Ovary (tissue), 7 donors: ENCODE measurements at regions not wholly inside any gene's neighbourhood (a gene's known extent, or its start where the extent isn't known, plus 50 kb on each side); places are given as distances from the start of the nearest gene placed in this dataset.

Source experiments
- DNase-seq, 5 donors: peaks; one replicate each; pipeline ENCODE4 v3.0.0-alpha.2; 2019 to 2020
- H3K27ac ChIP-seq, 2 donors: fragments of 200-600 bp; one replicate each; pipeline versions ENCODE4 v1.5.1 to v1.8.0; 2019 to 2022
- H3K27me3 ChIP-seq: fragments of 200-600 bp; one replicate; pipeline ENCODE4 v1.8.0; 2022
- H3K36me3 ChIP-seq: fragments of 200-600 bp; sonication (generic); one replicate; pipeline ENCODE4 v1.5.1; 2019
- H3K4me1 ChIP-seq: one replicate; pipeline ENCODE4 v1.8.1; 2013; ENCODE audit warnings: mild to moderate bottlenecking, moderate library complexity; ENCODE audit not compliant: insufficient read depth
- H3K4me3 ChIP-seq: fragments of 200-600 bp; sonication (generic); one replicate; pipeline ENCODE4 v1.5.1; 2017
- H3K9me3 ChIP-seq, 2 donors: fragments of 200-600 bp in 1 of 2; sonication (generic) in 1 of 2; one replicate each; pipeline versions ENCODE4 v1.5.1 to v1.8.1; 2013 to 2019; ENCODE audit warnings: mild to moderate bottlenecking in 1 of 2, moderate library complexity in 1 of 2
- EP300 ChIP-seq: sonication (generic); formaldehyde crosslinking; IDR thresholded peaks from one replicate; pipeline ENCODE4 v1.6.1; 2017; ENCODE audit warnings: antibody characterized with exemption
- POLR2A ChIP-seq: fragments of 450-650 bp; IDR thresholded peaks from one replicate; pipeline ENCODE4 v1.6.1; 2017; ENCODE audit warnings: antibody characterized with exemption, mild to moderate bottlenecking, moderate library complexity
- WGBS, 3 donors: extraction: QIAGEN DNeasy Blood & Tissue Kit in 1 of 3; methylation state at CpG; one replicate each; pipeline versions ENCODE4 v1.1.5 to v1.1.7; 2013 to 2017; 5-methylcytosine and 5-hydroxymethylcytosine counted together
- intact Hi-C, 4 donors: fragments of 100-400 bp; cut with DNase I; formaldehyde crosslinking; loops; one replicate each; pipeline versions ENCODE4 v1.11.0 to v1.15.1; 2022 to 2023
- TF ChIP-seq, protein P1 (sequence below), 3 donors: fragments of 450-650 bp in 2 of 3; fragments of 200-600 bp in 1 of 3; IDR thresholded peaks; one replicate each; pipeline versions ENCODE4 v1.5.1 to v1.8.0; 2016 to 2022; ENCODE audit warnings: antibody characterized with exemption in 3 of 3, mild to moderate bottlenecking in 1 of 3
- donor health status: DM: no; HTN: no; CAD: no; lungs with moderate emphysema.
- donor health status: DM: no; HTN: no; CAD: no.
- donor health status: Bipolar disorder and iron deficiency.
- donor health status: DM: no; HTN: no; CAD: no.
- donor health status: DM: yes; HTN: yes; CAD: no.

DNA sequence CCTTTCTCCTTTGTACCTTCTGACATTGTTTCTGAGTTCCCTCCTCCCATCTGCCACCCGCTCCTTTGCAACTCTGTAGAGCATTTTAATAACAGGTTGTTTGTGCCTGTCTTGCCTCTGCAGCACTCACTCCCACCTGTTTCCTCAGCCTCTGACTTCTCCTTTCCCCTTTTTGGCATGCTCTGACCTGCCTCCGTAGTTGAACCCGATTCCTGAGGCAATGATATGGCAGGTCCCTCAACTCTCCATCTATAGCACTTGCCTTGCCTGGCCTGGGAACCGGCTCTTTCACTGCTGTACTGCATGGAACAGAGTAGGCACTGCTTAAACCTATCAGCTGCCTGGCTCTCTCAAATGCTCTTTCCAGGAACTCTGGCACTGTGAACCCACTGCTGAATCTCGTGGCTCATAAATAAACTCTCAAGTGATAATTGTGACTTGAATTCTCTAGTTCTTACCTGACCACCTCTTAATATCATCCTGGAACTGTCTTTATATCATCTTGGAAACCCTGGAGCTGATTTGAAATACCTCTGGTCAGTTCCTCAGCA is 50.3 kb downstream of the UTRN start:
- 67 to 75% (median 74%) methylated on average over 5 of the region's 5 CpGs for WGBS, 3 donors
- no peaks in the 10 kb centered on the region for H3K27me3 ChIP-seq
- H3K9me3 ChIP-seq, result no peaks in the 10 kb centered on the region
- no peak for DNase-seq
- H3K4me3 ChIP-seq, result no peak overlapping the region
- no peak overlapping the region for H3K27ac ChIP-seq
- H3K4me1 ChIP-seq, result peaks cover 16% of the 10 kb centered on the region
- no peaks in the 10 kb centered on the region for H3K36me3 ChIP-seq
- intact Hi-C loops, result no loop called here
- TF ChIP-seq, protein P1, sequence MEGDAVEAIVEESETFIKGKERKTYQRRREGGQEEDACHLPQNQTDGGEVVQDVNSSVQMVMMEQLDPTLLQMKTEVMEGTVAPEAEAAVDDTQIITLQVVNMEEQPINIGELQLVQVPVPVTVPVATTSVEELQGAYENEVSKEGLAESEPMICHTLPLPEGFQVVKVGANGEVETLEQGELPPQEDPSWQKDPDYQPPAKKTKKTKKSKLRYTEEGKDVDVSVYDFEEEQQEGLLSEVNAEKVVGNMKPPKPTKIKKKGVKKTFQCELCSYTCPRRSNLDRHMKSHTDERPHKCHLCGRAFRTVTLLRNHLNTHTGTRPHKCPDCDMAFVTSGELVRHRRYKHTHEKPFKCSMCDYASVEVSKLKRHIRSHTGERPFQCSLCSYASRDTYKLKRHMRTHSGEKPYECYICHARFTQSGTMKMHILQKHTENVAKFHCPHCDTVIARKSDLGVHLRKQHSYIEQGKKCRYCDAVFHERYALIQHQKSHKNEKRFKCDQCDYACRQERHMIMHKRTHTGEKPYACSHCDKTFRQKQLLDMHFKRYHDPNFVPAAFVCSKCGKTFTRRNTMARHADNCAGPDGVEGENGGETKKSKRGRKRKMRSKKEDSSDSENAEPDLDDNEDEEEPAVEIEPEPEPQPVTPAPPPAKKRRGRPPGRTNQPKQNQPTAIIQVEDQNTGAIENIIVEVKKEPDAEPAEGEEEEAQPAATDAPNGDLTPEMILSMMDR (IDR thresholded peaks at IDR 0.05), result no peak
- TF ChIP-seq POLR2A (no peak), EP300 (no peak)

DNA sequence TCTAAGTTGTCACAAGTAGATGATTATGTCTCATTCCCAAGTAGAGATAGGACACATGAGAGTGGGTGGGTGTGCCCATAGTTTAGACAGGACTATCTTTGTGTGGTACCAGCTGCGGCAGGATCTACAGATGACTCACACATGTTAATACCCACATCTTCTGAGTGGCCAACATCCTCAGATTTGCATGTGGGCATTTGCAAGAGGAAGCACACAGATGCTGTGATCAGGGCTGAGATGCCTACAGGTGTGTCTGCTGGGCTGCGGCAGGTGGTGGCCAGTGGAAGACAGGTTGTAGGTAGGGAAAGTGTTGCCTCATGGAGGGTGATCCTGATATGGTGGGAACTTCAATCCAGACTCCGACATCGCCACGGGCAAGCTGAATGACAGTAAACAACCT is 50.8 kb downstream of the UTRN start:
- no peak overlapping the region for H3K27ac ChIP-seq
- intact Hi-C loops, result no loop called here
- peaks cover 12% of the 10 kb centered on the region for H3K4me1 ChIP-seq
- H3K36me3 ChIP-seq, result no peaks in the 10 kb centered on the region
- no peaks in the 10 kb centered on the region for H3K9me3 ChIP-seq
- H3K4me3 ChIP-seq, result no peak overlapping the region
- TF ChIP-seq POLR2A (no peak), EP300 (no peak)
- TF ChIP-seq, protein P1 (IDR thresholded peaks at IDR 0.05), result no peak
- no peaks in the 10 kb centered on the region for H3K27me3 ChIP-seq
- no peak for DNase-seq
- 92 to 98% (median 97%) methylated on average over 5 of the region's 5 CpGs for WGBS, 3 donors

DNA sequence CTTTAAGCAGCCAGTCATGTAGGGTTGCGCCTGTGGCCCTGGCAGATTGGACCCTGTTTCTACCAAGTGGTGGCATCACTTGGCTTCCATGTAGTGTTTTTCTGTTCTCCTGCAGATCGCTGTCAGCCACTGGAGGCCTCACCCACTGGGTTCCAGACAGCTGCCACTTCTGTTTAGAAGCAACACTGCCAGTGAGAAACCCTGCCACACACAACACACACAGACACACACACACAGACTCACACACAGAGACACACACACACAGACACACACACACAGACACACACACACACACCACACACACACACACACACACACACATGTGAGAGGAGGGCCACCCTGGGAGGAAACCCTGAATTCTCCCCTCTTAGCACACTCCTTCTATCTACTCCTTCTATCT is 51.8 kb downstream of the UTRN start:
- no peak for TF ChIP-seq EP300
- TF ChIP-seq POLR2A, result no peak
- Histone ChIP-seq H3K36me3 (no peaks in the 10 kb centered on the region), H3K27me3 (no peaks in the 10 kb centered on the region), H3K4me1 (peaks cover 7% of the 10 kb centered on the region), H3K27ac (no peak overlapping the region), H3K4me3 (no peak overlapping the region), H3K9me3 (no peaks in the 10 kb centered on the region)
- no peak for DNase-seq
- WGBS, 3 donors, result 87 to 100% (median 94%) methylated on average over 2 of the region's 2 CpGs
- intact Hi-C loops, result no loop called here

DNA sequence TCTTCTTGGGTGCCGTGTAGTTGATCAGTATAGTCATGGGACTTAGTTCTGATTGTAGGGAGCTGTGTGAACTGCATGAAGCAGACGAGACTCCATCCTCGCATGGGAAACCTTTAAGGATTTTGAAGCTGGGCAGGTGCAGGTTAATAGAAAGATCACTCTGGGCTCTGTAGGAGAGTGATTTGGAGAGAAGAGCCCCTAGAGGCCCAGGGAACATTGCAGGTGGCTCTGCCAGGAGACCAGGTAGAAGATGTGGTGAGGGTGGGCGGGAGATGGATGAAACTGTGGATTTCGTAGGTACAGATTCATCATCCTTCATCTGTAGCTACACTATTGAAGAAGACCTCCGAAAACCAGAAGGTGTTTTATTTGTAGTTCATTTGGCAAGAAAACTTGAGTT is 53.3 kb downstream of the UTRN start:
- Histone ChIP-seq H3K9me3 (no peaks in the 10 kb centered on the region), H3K4me1 (peaks cover 6% of the 10 kb centered on the region), H3K27ac (no peak overlapping the region), H3K27me3 (no peaks in the 10 kb centered on the region), H3K4me3 (no peak overlapping the region), H3K36me3 (no peaks in the 10 kb centered on the region)
- 92 to 95% (median 94%) methylated on average over 6 of the region's 6 CpGs for WGBS, 3 donors
- TF ChIP-seq EP300, result no peak
- TF ChIP-seq, protein P1 (IDR thresholded peaks at IDR 0.05), result no peak
- TF ChIP-seq POLR2A, result no peak
- intact Hi-C loops, result no loop called here
- DNase-seq, result no peak

DNA sequence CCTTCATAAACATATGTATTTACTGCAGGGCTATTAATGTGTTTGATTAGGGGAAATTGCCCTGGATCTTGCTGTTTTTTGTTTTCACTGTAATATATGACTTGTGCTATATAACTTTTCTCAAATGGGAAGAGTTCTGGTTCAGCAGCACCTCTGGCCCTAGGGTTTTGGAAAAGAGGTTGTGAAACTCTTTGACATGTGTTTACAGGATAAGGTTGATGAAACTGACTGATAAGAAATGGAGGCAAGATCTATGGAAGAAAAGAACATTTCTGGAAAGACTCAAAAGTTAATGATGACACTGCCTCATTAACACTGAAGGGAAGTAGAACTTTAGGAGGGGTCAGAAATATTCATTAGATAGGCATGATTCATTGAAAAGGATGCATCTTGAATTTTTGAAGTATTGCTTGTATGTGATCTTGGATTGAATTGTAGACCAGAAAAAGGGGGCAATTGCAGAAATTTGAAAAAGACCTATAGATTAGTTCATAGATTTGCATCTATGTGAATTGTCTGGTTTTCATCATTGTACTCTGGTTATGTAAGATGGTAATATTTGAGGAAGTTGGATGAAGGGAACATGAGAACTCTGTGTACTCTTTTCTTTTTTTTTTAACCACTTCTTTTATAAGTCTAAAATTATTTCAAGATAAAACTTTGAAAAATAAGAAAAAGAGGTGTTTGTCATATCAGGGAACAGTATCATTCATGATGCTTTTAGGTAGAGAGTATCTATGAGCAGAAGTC is 54.0 kb downstream of the UTRN start:
- Histone ChIP-seq H3K4me1 (peaks cover 5% of the 10 kb centered on the region), H3K27ac (no peak overlapping the region), H3K27me3 (no peaks in the 10 kb centered on the region), H3K4me3 (no peak overlapping the region), H3K36me3 (no peaks in the 10 kb centered on the region), H3K9me3 (no peaks in the 10 kb centered on the region)
- TF ChIP-seq EP300, result no peak
- no peak for TF ChIP-seq POLR2A
- TF ChIP-seq, protein P1 (IDR thresholded peaks at IDR 0.05), result no peak
- intact Hi-C loops, result no loop called here
- DNase-seq, result no peak
